HFFc6 (cell line): ENCODE measurements at regions not wholly inside any gene's neighbourhood (a gene's known extent, or its start where the extent isn't known, plus 50 kb on each side); places are given as distances from the start of the nearest gene placed in this dataset.

Source experiments
- DNase-seq: peaks from one replicate; pipeline ENCODE4 v3.0.0-alpha.2; 2018
- H3K27ac Mint-ChIP-seq: 2 replicates; pipeline ENCODE4 v1.8.0; 2020; ENCODE audit warnings: mild to moderate bottlenecking, mixed read lengths
- H3K27me3 Mint-ChIP-seq: 2 replicates; pipeline ENCODE4 v1.8.0; 2021; ENCODE audit warnings: mild to moderate bottlenecking, moderate library complexity, mixed read lengths; ENCODE audit not compliant: insufficient read depth
- H3K36me3 Mint-ChIP-seq: 2 replicates; pipeline ENCODE4 v1.8.0; 2021; ENCODE audit warnings: low read depth, mixed read lengths
- H3K4me1 Mint-ChIP-seq: 2 replicates; pipeline ENCODE4 v1.8.0; 2020; ENCODE audit warnings: low read depth, mixed read lengths
- H3K4me3 Mint-ChIP-seq: 2 replicates; pipeline ENCODE4 v1.8.0; 2020; ENCODE audit warnings: mild to moderate bottlenecking, moderate library complexity, mixed read lengths
- H3K9me3 Mint-ChIP-seq: 2 replicates; pipeline ENCODE4 v1.8.0; 2020; ENCODE audit warnings: mild to moderate bottlenecking, mixed read lengths
- CTCF ChIP-seq: fragments of 200-600 bp; sonication (generic); IDR thresholded peaks from 2 replicates; pipeline ENCODE4 v1.5.0; 2021; ENCODE audit warnings: antibody characterized with exemption, mild to moderate bottlenecking

- Mint-ChIP-seq H3K4me1 (no peaks in the 10 kb centered on the region), H3K27me3 (peaks cover 2% of the 10 kb centered on the region; the same call in 1 of the 2 replicates), H3K9me3 (no peaks in the 10 kb centered on the region), H3K4me3 (no peak overlapping the region), H3K27ac (no peak overlapping the region), H3K36me3 (no peaks in the 10 kb centered on the region)
- no peak for TF ChIP-seq CTCF
- no peak for DNase-seq
Observed at GRCh38 chr5:10130881-10131280, 118.8 kb downstream of the ATPSCKMT start.

GRCh38 chr5:10126900-10127299 is 122.8 kb downstream of the ATPSCKMT start:
- Mint-ChIP-seq H3K9me3 (no peaks in the 10 kb centered on the region), H3K4me1 (peaks cover 6% of the 10 kb centered on the region), H3K27me3 (peaks cover 3% of the 10 kb centered on the region; the same call in 1 of the 2 replicates), H3K36me3 (no peaks in the 10 kb centered on the region), H3K27ac (no peak overlapping the region), H3K4me3 (no peak overlapping the region)
- DNase-seq = no peak
- no peak for TF ChIP-seq CTCF

GRCh38 chr5:10125116-10125515 is 124.6 kb downstream of the ATPSCKMT start:
- H3K27me3 Mint-ChIP-seq = peaks cover 3% of the 10 kb centered on the region; the same call in 1 of the 2 replicates
- H3K4me3 Mint-ChIP-seq = no peak overlapping the region
- no peak for TF ChIP-seq CTCF
- H3K4me1 Mint-ChIP-seq = peaks cover 8% of the 10 kb centered on the region
- no peaks in the 10 kb centered on the region for H3K36me3 Mint-ChIP-seq
- no peak for DNase-seq
- H3K27ac Mint-ChIP-seq = no peak overlapping the region
- H3K9me3 Mint-ChIP-seq = no peaks in the 10 kb centered on the region

- Mint-ChIP-seq H3K4me3 (no peak overlapping the region), H3K27ac (no peak overlapping the region), H3K27me3 (peaks cover 3% of the 10 kb centered on the region; the same call in 1 of the 2 replicates), H3K36me3 (no peaks in the 10 kb centered on the region), H3K4me1 (peaks cover 8% of the 10 kb centered on the region), H3K9me3 (no peaks in the 10 kb centered on the region)
- no peak for TF ChIP-seq CTCF
- no peak for DNase-seq
Observed at GRCh38 chr5:10124287-10124686, 125.4 kb downstream of the ATPSCKMT start.

- TF ChIP-seq CTCF = no peak
- Mint-ChIP-seq H3K27ac (no peak overlapping the region), H3K36me3 (peaks cover 3% of the 10 kb centered on the region; the same call in 1 of the 2 replicates), H3K4me1 (peaks cover 8% of the 10 kb centered on the region), H3K9me3 (no peaks in the 10 kb centered on the region), H3K27me3 (peaks cover 3% of the 10 kb centered on the region; the same call in 1 of the 2 replicates), H3K4me3 (no peak overlapping the region)
- no peak for DNase-seq
Observed at GRCh38 chr5:10123254-10123989, 126.3 kb downstream of the ATPSCKMT start.
